ENCODE measurements at regions not wholly inside any gene's neighbourhood (a gene's known extent, or its start where the extent isn't known, plus 50 kb on each side); places are given as distances from the start of the nearest gene placed in this dataset.

DNA sequence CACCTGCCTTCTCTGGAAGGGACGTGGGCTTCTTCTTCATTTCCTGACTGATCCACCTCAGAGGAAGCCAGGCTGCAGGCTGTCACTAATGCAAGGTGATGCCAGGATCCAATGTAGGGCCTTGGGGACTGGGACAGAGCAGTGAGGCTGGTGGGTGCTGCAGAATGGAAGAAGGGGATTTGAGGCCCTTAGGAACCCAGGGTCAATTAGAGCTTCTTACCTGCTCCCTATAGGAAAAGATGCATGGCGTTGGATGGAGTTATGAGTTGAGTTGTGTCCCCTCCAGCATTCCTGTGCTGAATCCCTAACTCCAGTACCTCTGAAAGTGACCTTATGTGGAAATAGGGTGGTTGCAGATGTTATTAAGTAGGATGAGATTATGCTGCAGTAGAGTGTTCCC, 190.4 kb downstream of the MIAT start:
- TF ChIP-seq, protein P1, sequence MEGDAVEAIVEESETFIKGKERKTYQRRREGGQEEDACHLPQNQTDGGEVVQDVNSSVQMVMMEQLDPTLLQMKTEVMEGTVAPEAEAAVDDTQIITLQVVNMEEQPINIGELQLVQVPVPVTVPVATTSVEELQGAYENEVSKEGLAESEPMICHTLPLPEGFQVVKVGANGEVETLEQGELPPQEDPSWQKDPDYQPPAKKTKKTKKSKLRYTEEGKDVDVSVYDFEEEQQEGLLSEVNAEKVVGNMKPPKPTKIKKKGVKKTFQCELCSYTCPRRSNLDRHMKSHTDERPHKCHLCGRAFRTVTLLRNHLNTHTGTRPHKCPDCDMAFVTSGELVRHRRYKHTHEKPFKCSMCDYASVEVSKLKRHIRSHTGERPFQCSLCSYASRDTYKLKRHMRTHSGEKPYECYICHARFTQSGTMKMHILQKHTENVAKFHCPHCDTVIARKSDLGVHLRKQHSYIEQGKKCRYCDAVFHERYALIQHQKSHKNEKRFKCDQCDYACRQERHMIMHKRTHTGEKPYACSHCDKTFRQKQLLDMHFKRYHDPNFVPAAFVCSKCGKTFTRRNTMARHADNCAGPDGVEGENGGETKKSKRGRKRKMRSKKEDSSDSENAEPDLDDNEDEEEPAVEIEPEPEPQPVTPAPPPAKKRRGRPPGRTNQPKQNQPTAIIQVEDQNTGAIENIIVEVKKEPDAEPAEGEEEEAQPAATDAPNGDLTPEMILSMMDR (IDR thresholded peaks at IDR 0.05; ENCODE audit: low read depth, low read length) = no peak
- no peak for TF ChIP-seq EZH2phosphoT487 (IDR thresholded peaks at IDR 0.05; ENCODE audit: low read depth)
